ENCODE measurements at regions not wholly inside any gene's neighbourhood (a gene's known extent, or its start where the extent isn't known, plus 50 kb on each side); places are given as distances from the start of the nearest gene placed in this dataset.
"Not testable (repeated sequence)": the region's sequence is repeated elsewhere in the genome, so short reads cannot be mapped to it uniquely, and the experiment has no call there.

DNA sequence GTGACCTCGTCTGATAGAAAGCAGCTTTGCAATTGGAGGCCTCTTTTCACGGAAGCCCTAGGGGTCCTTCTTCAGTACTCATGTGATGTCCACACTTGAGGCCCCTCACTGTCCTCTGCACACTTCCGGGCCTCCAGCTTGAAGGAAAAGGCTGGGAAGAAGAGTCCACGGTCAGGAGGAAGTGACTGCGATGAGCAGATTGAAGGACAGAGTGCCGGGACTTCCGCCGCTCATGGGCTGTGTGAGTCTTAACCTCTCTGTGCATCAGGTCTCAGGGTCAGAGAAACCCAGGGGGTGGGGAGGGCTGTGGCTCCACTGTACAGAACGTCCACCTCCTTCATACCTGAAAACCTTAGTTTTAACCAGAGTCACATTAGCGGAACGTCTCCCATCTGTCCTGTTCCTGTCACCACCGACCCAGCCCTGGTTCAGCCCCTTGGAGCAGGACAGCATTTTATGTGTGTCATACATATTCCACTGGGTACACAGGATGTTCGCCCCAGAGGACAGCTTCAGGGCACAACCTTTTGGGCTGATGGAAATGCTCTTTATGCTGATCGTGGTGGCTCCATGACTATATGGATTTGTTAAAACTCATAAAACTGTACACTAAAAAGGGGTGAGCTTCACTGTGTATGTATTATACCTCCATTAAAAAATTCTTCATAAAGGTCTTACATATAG is 51.0 kb upstream of the SORCS2 start:
- no peak for DNase-seq

DNA sequence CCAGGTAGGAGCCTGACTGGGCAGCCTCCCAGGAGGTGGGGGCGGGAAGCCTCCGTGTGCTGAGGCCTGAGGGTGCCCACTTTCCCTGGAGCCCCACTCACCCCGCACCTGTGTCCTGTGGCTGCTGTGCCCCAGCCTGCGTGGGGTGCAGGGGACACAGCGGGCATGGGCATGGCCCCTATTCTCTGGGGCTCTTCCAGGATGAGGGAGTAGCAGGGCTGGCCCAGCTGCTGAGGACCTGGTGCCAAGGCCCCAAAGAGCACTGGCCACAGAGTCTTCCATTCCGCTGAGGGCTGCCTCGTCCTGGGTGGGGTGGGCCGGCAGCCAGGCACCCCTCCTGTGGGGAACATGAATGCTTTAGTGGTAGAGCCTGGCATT is 51.7 kb upstream of the SORCS2 start:
- DNase-seq, result no peak

DNA sequence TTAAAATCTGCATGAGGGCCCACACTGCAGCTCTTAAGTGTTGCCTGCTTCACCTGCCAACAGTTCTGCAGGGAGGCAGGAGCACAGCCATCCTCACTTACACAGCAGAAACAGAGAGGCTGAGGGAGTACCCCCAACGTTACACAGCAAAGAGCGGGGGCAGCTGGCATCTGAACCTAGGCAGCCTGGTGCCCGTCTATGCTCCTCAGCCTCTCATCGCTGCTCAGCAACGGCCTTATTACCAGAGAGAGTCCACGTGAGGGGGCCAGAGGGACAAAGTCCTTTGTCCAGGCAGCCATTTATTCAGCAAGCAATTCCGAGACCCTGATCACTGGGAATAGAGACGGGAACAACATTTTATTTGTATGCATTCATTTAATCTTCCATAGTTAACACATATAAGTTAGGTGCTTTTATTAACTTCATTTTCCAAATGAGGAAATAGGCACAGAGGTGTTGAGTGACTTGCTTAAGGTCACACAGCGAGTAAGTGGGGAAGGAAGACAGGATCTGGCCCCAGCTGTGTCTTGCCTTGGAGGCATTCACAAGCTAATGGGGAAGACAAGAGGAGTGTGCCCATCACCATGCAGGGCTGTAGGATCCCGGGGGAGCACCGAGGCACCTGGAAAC is 52.2 kb upstream of the SORCS2 start:
- no peak for DNase-seq

DNA sequence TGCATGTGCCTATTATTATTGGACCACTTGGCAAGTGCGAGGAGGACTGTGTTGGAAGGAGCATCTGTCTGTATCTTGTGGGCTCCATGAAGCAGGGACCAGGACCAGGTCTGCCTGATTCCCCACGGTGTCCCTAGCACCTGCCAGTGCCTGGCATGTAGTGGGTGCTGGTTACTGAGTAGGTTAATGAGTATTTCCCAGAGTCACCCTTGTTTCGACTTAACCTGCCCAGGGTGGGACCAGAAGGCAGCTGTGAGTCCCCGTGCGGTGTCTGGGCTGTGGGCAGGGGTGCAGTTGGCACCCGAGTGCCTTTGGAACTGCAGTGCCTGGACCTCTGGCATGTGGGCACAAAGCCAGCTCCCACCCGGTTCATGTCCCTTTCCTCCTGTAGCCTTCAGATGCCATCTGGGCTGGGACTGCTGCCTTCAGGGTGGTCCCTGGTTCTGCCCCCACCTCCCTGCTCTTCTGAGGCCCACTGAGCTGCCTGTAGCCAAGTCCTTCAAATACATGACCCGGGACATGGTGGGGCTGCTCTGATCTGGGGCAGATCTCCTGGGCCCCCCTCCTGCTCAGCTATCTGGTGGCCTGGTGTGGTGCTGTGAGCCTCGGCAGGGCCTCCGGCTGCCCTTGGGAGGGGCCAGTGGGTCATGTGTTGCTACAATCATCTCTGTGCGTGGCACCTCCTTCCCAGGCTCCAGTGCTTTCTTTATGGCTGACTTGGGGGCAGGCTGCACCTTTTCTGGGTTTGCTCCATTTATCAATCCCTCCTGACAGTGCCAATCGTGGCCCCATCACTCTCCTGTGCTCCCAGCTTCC is 53.0 kb upstream of the SORCS2 start:
- no peak for DNase-seq

DNA sequence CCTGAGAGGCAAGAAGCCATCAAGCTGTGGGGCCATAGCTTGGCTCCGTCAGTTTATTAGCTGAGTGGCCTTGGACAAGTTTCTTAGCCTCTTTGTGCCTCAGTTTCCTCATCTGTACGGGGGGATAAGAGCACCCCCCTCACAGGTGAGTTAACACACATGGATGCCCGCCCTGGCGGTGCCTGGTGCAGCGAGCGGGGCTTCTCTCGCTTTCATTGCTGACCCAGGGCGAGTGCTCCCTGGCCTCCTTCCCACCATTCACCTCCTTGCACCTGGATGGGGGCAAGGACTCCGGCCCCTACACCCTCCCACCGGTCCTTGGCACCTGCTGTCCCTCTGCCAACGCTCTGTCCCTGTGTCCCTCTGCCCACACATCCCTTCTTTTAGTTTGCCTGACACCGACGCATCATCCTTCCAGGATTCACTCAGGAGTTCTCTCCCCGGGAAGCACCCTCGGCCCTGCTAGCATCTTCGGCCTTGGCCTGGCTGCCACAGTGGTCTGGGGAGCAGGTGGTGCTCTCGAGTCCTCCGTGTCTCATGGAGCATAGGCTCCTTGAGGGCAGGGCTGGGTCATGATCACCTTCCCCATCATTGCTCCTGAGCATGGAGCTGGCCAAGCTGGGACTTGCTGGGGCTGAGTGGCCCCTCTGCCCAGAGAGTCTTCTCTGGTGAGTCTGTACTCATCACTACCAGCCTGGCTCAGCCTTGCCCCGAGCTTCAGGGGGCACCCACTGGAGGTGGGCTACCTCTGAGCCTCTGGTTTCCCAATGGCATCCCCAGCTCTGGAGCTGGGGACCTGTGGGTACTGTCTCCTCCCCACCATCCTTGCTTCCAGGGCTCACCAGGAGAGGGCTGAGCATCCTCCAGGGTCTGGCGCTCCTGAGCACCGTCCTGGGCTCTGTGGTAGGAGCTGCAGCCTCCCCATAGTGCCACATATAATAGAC is 53.8 kb upstream of the SORCS2 start:
- DNase-seq, result no peak

DNA sequence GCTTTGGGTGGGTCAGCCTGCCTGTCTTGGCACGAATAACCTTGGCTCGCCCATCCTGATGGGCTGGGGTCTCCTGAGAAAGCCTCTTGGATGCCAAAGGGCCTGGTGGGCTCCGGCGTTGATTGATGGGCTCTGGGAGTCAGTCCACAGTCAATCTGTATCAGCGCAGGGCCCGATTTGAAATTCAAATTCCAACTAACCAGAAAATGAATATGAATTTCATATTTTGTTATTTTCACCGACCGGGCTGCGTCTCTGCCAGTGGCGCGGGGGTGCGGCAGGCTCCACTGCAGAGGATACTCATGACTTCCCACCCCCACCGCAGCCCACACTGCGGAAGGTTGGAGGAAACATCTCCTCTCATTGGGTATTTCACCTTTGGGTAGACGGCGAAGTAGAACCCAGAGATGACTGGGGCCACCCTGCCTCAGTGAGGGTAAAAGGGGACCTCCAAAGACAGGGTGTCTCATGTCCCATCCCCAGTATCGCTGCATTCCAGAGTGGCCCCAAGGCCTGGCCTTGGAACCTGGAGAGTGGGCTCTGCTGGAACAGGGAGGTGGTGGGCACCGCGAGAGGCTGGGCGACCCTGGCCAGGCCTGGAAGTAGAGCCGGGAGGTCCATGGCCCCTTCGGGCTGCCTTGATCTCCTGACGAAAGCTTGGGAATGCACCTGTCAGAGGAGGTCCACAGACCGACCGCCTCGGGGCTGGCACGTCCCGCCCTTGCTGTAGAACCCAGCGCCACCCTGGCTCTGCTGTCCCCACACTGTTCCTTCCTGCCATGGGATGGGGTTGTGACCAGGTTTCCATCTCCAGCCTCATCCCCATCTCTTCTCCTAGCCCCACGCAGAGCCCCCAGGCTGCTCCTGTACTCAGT is 54.8 kb upstream of the SORCS2 start:
- no peak for DNase-seq

DNA sequence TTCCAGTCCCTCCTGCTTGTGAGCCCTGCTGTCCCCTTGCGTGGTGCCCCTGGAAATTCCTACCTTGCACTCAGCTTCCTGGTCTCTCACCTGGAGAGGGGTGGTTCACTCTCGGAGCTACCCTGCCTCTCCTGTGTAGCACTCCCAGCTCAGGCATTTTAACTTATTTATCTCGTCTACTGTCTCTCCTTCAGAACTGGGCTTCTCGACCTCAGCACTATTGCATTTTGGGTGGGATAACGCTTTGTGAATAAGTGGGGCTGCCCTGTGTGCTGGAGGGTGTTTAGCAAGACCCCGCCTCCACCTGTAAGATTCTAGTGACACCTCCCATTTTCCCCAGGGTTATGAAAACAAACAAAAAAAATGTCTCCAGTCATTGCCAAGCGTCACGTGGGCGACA is 56.0 kb upstream of the SORCS2 start:
- no peak for DNase-seq

DNA sequence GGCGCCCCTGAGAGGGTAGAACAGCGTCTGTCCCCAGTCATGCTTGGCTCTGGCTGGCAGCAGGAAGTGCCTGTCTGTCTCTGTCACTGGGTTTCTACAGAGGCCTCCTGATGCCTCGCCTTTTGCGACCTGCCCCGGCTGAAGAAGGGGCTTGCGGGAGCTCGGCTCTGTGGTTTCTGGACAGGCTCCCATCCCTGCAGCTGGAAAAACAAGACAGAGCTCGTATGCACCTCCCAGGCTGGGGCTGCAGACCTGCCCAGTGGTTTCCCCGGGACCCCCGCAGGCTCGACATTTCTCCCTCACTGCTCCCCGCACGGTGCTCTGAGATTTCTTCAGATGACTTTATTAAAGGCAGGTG is 57.0 kb upstream of the SORCS2 start:
- peak; percentile 65 for DNase-seq

DNA sequence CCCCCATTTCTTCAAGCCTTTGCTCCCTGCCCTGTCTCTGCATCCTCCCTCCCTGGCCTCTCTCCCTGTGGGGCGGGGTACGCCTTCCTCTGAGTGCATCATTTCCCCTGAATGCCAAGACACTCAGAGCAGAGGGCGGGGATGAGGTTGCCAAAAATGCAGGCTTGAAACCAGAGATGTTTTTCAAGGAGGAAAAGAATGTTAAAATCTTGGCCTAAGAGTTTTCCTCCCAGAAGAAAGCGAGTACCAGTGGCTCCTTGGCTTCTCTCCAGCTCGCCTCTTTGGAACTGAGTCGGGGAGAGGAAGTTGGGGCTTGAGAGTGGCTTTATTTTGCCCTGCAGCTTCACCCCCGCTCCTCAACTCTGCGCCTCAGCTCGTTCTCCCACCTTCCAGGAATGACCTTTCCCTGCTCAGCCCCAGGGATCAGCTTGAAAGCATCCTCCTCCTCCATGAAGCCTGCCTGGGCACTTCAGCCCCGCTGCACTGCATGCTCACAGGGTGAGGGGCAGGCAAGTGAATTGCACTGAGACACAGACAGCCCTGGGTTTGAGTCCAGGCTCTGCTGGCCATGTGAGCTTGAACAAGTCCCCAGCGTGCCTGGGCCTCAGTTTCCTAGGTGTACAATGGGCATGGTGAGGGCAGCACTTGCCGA is 57.5 kb upstream of the SORCS2 start:
- peak; percentile 95 for DNase-seq

DNA sequence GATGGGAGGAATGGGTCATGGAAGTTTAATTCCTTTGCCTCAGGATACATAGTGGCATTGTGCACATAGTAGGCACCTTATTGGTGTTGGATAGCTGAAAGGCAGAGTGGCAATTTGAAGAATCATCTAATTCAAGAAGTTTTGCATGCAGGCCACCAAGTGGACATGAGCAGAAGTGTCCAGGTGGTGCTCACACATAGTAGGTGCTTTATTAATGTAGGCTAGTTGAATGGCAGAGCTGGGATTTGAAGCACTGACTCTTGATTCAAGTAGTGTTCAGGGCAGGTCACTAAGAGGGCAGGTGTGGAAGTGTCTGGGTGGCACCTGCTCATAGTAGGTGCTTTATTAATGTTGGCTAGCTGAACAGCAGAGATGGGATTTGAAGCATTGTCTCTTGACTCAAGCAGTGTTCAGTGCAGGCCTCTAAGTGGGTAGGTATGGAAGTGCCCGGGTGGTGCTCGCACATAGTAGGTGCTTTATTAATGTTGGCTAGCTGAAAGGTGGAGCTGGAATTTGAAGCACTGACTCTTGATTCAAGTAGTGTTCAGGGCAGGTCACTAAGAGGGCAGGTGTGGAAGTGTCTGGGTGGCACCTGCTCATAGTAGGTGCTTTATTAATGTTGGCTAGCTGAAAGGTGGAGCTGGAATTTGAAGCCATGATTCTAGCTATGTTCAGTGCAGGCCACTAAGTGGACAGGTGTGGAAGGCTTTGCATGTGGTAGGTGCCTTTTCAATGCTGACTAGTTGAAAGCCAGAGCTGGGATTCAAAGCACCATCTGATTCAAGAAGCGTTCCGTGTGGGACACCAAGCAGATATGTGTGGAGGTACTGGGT is 58.3 kb upstream of the SORCS2 start:
- DNase-seq, result not testable (repeated sequence)

DNA sequence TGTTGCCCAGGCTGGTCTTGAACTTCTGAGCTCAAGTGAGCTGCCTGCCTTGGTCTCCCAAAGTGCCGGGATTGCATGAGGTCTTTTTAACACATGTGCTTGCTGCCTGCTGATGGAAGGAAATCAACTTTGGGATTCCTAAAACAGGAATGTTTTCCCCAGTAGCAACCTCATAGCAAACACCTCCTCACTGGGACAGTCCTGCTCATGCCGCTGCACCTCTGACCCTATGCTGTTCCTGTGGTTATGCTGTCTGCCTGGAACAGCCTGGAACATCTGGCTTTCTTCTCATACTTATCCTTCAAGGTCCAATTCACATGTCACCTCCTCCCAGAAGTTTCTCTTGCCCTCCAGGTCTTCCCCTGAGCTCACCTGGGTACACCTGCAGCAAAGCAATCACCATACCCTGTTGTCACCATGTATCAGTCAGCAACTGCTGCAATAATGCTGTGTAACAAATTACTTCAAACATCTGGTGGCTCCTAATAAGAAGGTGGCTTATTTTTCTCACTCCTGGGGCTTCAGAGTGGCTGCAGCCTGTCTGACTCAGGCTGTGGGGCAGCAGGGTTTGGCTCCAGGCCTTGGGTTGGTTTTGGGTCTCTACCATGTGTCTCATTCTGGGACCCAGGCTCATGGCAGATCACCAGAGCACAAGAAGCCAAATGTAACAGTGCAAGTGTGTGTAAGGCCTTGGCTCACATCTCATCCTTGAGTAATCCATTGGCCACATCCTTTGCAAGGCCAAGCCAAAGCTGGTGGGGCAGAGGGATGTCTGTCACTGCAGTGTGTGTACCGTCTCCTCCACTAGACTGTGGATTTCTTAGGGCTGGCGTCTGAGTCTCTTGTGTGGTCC is 59.4 kb upstream of the SORCS2 start:
- DNase-seq, result peak; percentile 37

DNA sequence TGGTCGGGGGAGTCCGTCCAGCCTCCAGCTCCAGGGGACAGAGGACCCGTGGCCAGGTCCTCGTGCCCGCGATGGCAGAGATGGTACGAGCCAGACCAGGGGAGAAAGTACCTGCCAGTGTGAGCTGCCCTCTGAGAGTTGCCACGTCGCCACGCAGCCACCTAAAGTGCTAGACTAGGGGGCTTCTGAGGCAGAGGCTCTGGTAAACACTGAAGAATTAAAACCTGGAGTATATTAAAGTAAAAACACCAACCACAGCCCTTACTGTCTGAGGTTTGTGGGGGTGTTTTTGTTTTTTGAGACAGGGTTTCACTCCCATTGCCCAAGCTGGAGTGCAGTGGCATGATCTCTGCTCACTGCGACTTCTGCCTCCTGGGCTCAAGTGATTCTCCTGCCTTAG is 60.1 kb upstream of the SORCS2 start:
- no peak for DNase-seq

DNA sequence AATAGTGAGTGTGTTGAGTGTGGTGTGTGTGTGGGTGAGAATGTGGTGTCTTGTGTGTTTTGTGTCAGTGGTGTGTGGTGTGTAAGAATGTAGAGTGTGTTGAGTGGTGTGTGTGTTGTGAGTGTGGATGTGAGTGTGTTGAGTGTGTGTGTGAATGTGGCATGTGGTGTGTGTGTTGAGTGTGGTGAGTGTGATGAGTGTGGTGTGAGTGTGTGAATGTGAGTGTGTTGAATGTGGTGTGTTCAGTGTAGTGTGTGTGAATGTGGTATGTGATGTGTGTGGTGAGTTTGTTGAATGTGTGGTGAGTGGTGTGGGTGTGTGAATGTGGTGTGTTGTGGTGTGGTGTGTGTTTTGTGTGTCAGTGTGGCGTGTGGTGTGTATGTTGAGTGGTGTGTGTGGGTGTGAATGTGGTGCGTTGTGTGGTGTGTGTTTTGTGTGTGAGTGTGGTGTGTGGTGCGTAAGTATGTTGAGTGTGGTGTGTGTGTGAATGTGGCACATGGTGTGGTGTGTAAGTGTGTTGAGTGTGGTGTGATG is 60.8 kb upstream of the SORCS2 start:
- no peak for DNase-seq

DNA sequence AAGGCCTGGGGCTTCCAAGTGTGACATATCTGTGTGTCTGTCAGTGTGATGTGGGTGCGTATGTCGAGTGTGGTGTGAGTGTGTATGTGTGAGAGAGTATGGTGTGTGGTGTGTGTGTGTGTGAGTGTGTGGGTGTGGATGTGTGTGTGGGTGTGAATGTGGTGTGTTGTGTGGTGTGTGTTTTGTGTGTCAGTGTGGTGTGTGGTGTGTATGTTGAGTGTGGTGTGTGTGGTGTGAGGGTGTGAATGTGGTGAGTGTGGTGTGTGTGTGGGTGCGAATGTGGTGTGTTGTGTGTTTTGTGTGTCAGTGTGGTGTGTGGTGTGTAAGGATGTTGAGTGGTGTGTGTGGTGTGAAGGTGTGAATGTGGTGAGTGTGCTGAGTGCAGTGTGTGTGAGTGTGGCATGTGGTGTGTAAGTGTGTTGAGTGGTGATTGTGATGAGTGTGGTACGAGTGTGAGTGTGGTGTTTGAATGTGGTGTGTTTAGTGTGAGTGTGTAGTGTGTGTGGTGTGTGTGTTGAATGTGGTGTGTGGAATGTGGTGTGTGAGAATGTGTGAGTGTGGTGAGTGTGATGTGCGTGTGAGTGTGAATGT is 61.6 kb upstream of the SORCS2 start:
- no peak for DNase-seq

DNA sequence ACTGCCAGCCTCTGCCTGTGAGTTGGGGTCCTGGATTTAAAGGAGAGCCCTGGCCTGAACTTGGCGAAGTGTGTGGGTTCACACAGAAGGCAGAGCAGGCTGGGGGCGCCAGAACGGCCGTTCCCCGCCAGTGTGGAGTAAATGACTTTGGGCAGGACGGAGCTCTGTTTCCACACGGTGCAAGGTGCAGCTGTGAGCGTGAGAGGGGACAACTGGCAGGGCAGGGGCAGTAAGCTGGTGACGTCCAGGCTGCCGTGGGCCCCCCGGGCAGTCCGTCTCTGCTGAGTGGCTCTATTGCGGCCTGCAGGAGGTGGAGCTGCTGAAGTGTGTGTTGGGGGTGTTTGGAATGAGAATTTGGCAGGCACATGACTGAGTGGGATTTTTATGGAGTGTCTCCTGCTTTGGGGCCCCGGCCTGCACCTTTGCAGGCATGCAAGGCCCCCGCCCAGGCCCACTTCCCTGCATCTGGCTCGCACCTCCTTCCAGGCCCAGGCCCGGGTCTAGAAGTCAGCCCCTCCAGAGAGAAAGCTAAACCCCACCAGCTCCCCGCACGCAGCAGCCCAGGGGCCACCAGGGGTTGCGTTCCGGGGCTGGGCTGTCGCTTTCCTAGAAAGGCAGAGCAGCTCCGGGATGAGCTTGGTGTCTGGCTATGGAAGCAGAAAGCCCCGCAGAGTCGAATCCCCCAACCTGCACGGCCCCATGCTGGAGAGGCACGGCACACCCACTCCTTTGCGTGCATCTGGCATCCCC is 62.2 kb upstream of the GRPEL1 start:
- peak; percentile 9 for DNase-seq

DNA sequence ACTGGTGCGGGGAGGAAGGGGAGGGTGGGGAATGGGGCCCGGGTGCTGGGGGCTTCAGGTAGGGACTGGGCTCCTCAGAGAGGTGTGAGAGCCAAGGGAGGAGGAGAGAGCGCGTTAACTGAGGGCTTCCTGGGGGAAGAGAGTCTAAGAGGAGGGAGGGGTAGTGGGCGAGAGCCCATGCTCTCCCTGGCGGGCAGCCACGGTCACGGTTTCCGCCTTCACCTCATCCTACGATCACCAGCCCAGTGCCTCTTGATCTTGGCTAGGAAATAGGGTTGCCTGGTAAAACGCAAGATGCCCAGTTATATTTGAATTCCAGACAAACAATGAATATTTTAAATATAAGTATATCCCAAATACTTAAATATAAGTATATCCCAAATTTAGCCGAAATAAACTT is 60.8 kb upstream of the GRPEL1 start:
- no peak for DNase-seq

DNA sequence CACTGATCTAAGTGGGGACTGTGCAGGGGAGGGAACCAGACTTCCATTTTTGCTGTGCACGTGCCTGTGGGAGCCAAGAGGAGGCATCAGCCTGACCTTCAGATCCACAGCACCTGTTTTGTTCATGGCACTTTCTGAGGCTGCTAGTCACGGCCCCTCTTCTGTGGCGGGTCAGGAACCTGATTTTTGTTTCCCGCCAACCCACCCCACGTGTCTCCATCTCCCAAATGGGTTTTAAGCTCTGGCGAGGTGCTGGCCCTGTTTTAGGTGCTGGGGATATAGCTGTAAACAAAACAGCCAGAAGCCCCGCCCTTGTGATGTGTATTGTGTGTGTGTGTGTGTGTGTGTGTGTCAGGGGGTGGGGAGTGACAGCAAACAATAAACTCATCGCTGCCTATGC is 60.4 kb upstream of the GRPEL1 start:
- DNase-seq, result no peak

DNA sequence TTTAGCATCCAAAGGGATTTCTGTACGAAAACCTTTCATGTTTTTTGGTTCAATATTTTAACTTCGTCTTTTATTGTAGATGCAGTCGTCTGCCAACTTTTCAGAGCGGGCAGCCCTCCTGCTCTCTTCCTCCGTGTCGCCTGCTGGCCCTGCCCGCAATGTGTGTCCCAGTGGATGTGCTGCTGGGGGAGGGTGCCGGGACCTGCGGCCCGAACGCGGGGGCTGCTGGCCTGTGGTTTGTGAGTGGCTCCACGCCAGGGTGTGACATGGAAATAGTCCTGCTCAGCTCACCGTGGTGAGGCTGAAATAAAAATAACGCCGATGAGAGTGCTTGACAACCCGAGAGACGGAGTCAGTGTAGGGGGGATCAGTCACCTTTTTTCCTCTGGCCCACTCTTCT is 59.7 kb upstream of the GRPEL1 start:
- no peak for DNase-seq

All from fibroblast of skin of abdomen (primary cell).